H1 (cell line): ENCODE measurements at regions not wholly inside any gene's neighbourhood (a gene's known extent, or its start where the extent isn't known, plus 50 kb on each side); places are given as distances from the start of the nearest gene placed in this dataset.

ENCODE experiments used
- CTCF ChIA-PET: fragments of 300-600 bp; sonication (Branson Sonifier 250); formaldehyde crosslinking; loops from one replicate; lab custom pipeline; 2021; ENCODE audit not compliant: partially characterized antibody; lab: Charles Lee
- POLR2A ChIA-PET: fragments of 300-600 bp; sonication (Branson Sonifier 250); formaldehyde crosslinking; loops from one replicate; lab custom pipeline; 2021; ENCODE audit warnings: inconsistent platforms; ENCODE audit not compliant: partially characterized antibody; lab: Charles Lee
- DNase-seq, 2 experiments: peaks; one replicate each; pipeline versions ENCODE4 v3.0.0 to v3.0.0-alpha.2; 2010 to 2022; ENCODE audit warnings: low spot score in 2 of 2, low read depth in 1 of 2, mixed read lengths in 1 of 2
- FAIRE-seq: peaks from 2 replicates; lab custom pipeline; 2011; peaks lifted over from hg19 to GRCh38; lab: Jason Lieb, UNC
- H2AFZ ChIP-seq: 2 replicates; pipeline ENCODE4 v1.8.1; 2012; ENCODE audit warnings: low read length, inconsistent platforms
- H2AK5ac ChIP-seq: 2 replicates; pipeline ENCODE4 v1.6.1; 2013; ENCODE audit warnings: low read depth, low read length
- H2BK120ac ChIP-seq: replicated peaks from 2 replicates; pipeline ENCODE3; 2013; ENCODE audit warnings: low read depth, low read length, inconsistent platforms
- H2BK12ac ChIP-seq: 2 replicates; pipeline ENCODE4 v1.6.1; 2013; ENCODE audit warnings: low read depth, low read length
- H2BK15ac ChIP-seq: 2 replicates; pipeline ENCODE4 v1.6.1; 2013; ENCODE audit warnings: low read length
- H2BK20ac ChIP-seq: 2 replicates; pipeline ENCODE4 v1.6.1; 2013; ENCODE audit warnings: low read length
- H2BK5ac ChIP-seq: 2 replicates; pipeline ENCODE4 v1.6.1; 2013; ENCODE audit warnings: low read depth, low read length
- H3K14ac ChIP-seq: 2 replicates; pipeline ENCODE4 v1.6.1; 2013; ENCODE audit warnings: inconsistent platforms; ENCODE audit not compliant: insufficient read length
- H3K18ac ChIP-seq: 2 replicates; pipeline ENCODE4 v1.6.1; 2013; ENCODE audit warnings: low read length; ENCODE audit errors: extremely low read depth
- H3K23ac ChIP-seq: 2 replicates; pipeline ENCODE4 v1.6.1; 2013; ENCODE audit warnings: inconsistent platforms; ENCODE audit not compliant: insufficient read length
- H3K23me2 ChIP-seq: 2 replicates; pipeline ENCODE4 v1.6.1; 2013; ENCODE audit warnings: low read depth, low read length
- H3K27ac ChIP-seq: 2 replicates; pipeline ENCODE4 v1.6.1; 2011; ENCODE audit warnings: low read depth, low read length, inconsistent platforms
- H3K27me3 ChIP-seq, 4 experiments: replicated peaks in 1 of 4; 1 replicate in 1 of 4; 2 replicates in 3 of 4; pipeline versions ENCODE4 v1.6.1 to v1.8.1; 2011 to 2013; ENCODE audit warnings: low read length in 3 of 4, mild to moderate bottlenecking in 3 of 4, inconsistent platforms in 2 of 4, mixed read lengths in 2 of 4, moderate library complexity in 1 of 4; ENCODE audit not compliant: control insufficient read depth in 3 of 4, insufficient read depth in 3 of 4; ENCODE audit errors: extremely low read depth in 1 of 4
- H3K36me3 ChIP-seq, 4 experiments: 2 replicates each; pipeline versions ENCODE4 v1.6.1 to v1.8.1; 2011 to 2013; ENCODE audit warnings: mild to moderate bottlenecking in 4 of 4, low read length in 3 of 4, moderate library complexity in 2 of 4, control low read depth in 1 of 4, inconsistent platforms in 1 of 4; ENCODE audit not compliant: insufficient read depth in 4 of 4, control insufficient read depth in 2 of 4
- H3K4ac ChIP-seq: replicated peaks from 2 replicates; pipeline ENCODE3; 2013; ENCODE audit warnings: low read length, low read depth, mixed read lengths, inconsistent platforms; ENCODE audit not compliant: insufficient read length
- H3K4me1 ChIP-seq, 4 experiments: replicated peaks in 1 of 4; 1 replicate in 1 of 4; 2 replicates in 3 of 4; pipeline versions ENCODE4 v1.6.1 to v1.8.1; 2011 to 2013; ENCODE audit warnings: low read length in 3 of 4, inconsistent platforms in 2 of 4, mixed read lengths in 1 of 4; ENCODE audit not compliant: insufficient read depth in 4 of 4, control insufficient read depth in 3 of 4
- H3K4me2 ChIP-seq, 2 experiments: 2 replicates each; pipeline versions ENCODE4 v1.6.1 to v1.8.1; 2011 to 2013; ENCODE audit warnings: low read depth in 2 of 2, low read length in 2 of 2, control low read depth in 1 of 2, inconsistent platforms in 1 of 2, mild to moderate bottlenecking in 1 of 2; ENCODE audit not compliant: insufficient read depth in 1 of 2
- H3K4me3 ChIP-seq, 4 experiments: fragments of 200-600, 300-600 bp in 1 of 4; sonication (generic), shearing (Covaris generic), sonication (Bioruptor Twin) in 1 of 4; 2 replicates each; pipeline versions ENCODE4 v1.5.1 to v1.8.1; 2011 to 2016; ENCODE audit warnings: low read length in 4 of 4, low read depth in 3 of 4, control low read depth in 2 of 4, inconsistent platforms in 2 of 4, mild to moderate bottlenecking in 2 of 4, mixed read lengths in 1 of 4, moderate library complexity in 1 of 4; ENCODE audit not compliant: insufficient read depth in 2 of 4; ENCODE audit errors: extremely low read depth in 1 of 4
- H3K56ac ChIP-seq: replicated peaks from 2 replicates; pipeline ENCODE3; 2013; ENCODE audit warnings: low read depth, mild to moderate bottlenecking, mixed read lengths, low read length, inconsistent platforms; ENCODE audit not compliant: insufficient read length
- H3K79me1 ChIP-seq: 2 replicates; pipeline ENCODE4 v1.6.1; 2013; ENCODE audit warnings: low read depth, low read length, control low read depth
- H3K79me2 ChIP-seq, 2 experiments: 2 replicates each; pipeline versions ENCODE4 v1.6.1 to v1.8.1; 2012 to 2013; ENCODE audit warnings: low read length in 2 of 2, mild to moderate bottlenecking in 2 of 2, inconsistent platforms in 1 of 2; ENCODE audit not compliant: insufficient read depth in 2 of 2, control insufficient read depth in 1 of 2
- H3K9ac ChIP-seq, 4 experiments: replicated peaks in 1 of 4; 1 replicate in 1 of 4; 2 replicates in 3 of 4; pipeline versions ENCODE4 v1.6.1 to v1.8.1; 2011 to 2013; ENCODE audit warnings: low read depth in 3 of 4, low read length in 3 of 4, control low read depth in 2 of 4, mild to moderate bottlenecking in 2 of 4, moderate library complexity in 2 of 4, inconsistent platforms in 1 of 4; ENCODE audit errors: extremely low read depth in 1 of 4
- H3K9me3 ChIP-seq, 2 experiments: 2 replicates each; pipeline versions ENCODE4 v1.6.1 to v1.8.1; 2012 to 2013; ENCODE audit warnings: mild to moderate bottlenecking in 2 of 2, moderate library complexity in 2 of 2, control low read depth in 1 of 2, inconsistent platforms in 1 of 2, low read depth in 1 of 2, low read length in 1 of 2, mixed read lengths in 1 of 2; ENCODE audit not compliant: insufficient read depth in 2 of 2
- H4K20me1 ChIP-seq, 2 experiments: replicated peaks in 1 of 2; 2 replicates each; pipeline versions ENCODE3 to v1.8.1; 2011 to 2013; ENCODE audit warnings: inconsistent platforms in 2 of 2, low read length in 2 of 2, mild to moderate bottlenecking in 1 of 2; ENCODE audit not compliant: insufficient read depth in 2 of 2, control insufficient read depth in 1 of 2
- H4K5ac ChIP-seq: 2 replicates; pipeline ENCODE4 v1.6.1; 2013; ENCODE audit warnings: low read length, low read depth, mixed read lengths, inconsistent platforms; ENCODE audit not compliant: insufficient read length
- H4K8ac ChIP-seq: 2 replicates; pipeline ENCODE4 v1.8.0; 2013; ENCODE audit warnings: mild to moderate bottlenecking, moderate library complexity, low read length, inconsistent platforms; ENCODE audit not compliant: insufficient read depth; ENCODE audit errors: extremely low read depth
- H4K91ac ChIP-seq: replicated peaks from 2 replicates; pipeline ENCODE3; 2013; ENCODE audit warnings: low read length, mixed read lengths, inconsistent platforms; ENCODE audit not compliant: insufficient read length
- CTCF ChIP-seq, 3 experiments: IDR thresholded peaks; 1 replicate in 2 of 3; 2 replicates in 1 of 3; pipeline versions ENCODE4 v1.5.1 to v1.6.1; 2011; ENCODE audit warnings: low read length in 3 of 3, mild to moderate bottlenecking in 3 of 3, inconsistent platforms in 2 of 3, low read depth in 1 of 3, moderate library complexity in 1 of 3; ENCODE audit not compliant: insufficient read depth in 1 of 3; ENCODE audit errors: control extremely low read depth in 1 of 3
- EGR1 ChIP-seq: IDR thresholded peaks from 2 replicates; pipeline ENCODE4 v1.6.1; 2011; ENCODE audit warnings: low read depth, low read length, borderline replicate concordance
- WGBS, 2 experiments: shearing (Covaris generic) in 1 of 2; methylation state at CpG; one replicate each; pipeline versions ENCODE4 v1.1.6 to v1.1.7; 2013 to 2015; ENCODE audit warnings: low lambda C conversion rate in 2 of 2, mixed read lengths in 2 of 2, inconsistent platforms in 1 of 2, low coverage in 1 of 2, missing lambda C conversion rate in 1 of 2; ENCODE audit not compliant: insufficient replicate concordance in 2 of 2, insufficient coverage in 1 of 2, insufficient read length in 1 of 2; ENCODE audit errors: extremely low coverage in 1 of 2, missing lambda C conversion rate in 1 of 2; 5-methylcytosine and 5-hydroxymethylcytosine counted together

GRCh38 chr5:68129364-68129763 is 86.2 kb upstream of the PIK3R1 start:
- WGBS, 2 experiments: 81% methylated on average over 4 of the region's 4 CpGs; no CpG with 5 or more reads in 1 of the 2 experiments
- CTCF ChIA-PET: no interaction called here
- no peak overlapping the region for H2BK12ac ChIP-seq

More at GRCh38 chr5:68129364-68129763, 86.2 kb upstream of the PIK3R1 start:
- Histone ChIP-seq H2BK15ac (no peak overlapping the region), H3K18ac (no peak overlapping the region), H3K4ac (no peak overlapping the region), H4K5ac (no peak overlapping the region), H2BK120ac (no peak overlapping the region), H3K27ac (no peak overlapping the region), H3K14ac (no peak overlapping the region), H4K91ac (no peak overlapping the region), H3K56ac (no peak overlapping the region), H3K9ac (no peak overlapping the region), H3K4me2 (no peak overlapping the region), H3K23ac (no peak overlapping the region), H3K79me2 (no peaks in the 10 kb centered on the region), H3K27me3 (no peaks in the 10 kb centered on the region), H3K4me3 (no peak overlapping the region), H3K79me1 (no peaks in the 10 kb centered on the region), H4K20me1 (no peaks in the 10 kb centered on the region), H2AK5ac (no peak overlapping the region), H2AFZ (no peak overlapping the region), H3K9me3 (no peaks in the 10 kb centered on the region), H3K36me3 (no peaks in the 10 kb centered on the region), H3K4me1 (peaks cover 0 to 4% (median 0%) of the 10 kb centered on the region in 4 experiments; a peak in 1 of 7 replicates), H3K23me2 (no peaks in the 10 kb centered on the region; the same call in 1 of the 2 replicates), H4K8ac (no peak overlapping the region), H2BK20ac (no peak overlapping the region), H2BK5ac (no peak overlapping the region)
- DNase-seq: no peak
- no peak for TF ChIP-seq CTCF (IDR thresholded peaks at IDR 0.05; ENCODE audit: control extremely low read depth in 1 of 3, insufficient read depth in 1 of 3, low read depth in 1 of 3, low read length in 3 of 3)
- TF ChIP-seq EGR1: no peak
- no peak for FAIRE-seq
- POLR2A ChIA-PET: no interaction called here
